ENCODE measurements at regions not wholly inside any gene's neighbourhood (a gene's known extent, or its start where the extent isn't known, plus 50 kb on each side); places are given as distances from the start of the nearest gene placed in this dataset.

GRCh38 chr2:129055242-129055641 is 736.6 kb upstream of the HS6ST1 start:
- TF ChIP-seq, protein P1, sequence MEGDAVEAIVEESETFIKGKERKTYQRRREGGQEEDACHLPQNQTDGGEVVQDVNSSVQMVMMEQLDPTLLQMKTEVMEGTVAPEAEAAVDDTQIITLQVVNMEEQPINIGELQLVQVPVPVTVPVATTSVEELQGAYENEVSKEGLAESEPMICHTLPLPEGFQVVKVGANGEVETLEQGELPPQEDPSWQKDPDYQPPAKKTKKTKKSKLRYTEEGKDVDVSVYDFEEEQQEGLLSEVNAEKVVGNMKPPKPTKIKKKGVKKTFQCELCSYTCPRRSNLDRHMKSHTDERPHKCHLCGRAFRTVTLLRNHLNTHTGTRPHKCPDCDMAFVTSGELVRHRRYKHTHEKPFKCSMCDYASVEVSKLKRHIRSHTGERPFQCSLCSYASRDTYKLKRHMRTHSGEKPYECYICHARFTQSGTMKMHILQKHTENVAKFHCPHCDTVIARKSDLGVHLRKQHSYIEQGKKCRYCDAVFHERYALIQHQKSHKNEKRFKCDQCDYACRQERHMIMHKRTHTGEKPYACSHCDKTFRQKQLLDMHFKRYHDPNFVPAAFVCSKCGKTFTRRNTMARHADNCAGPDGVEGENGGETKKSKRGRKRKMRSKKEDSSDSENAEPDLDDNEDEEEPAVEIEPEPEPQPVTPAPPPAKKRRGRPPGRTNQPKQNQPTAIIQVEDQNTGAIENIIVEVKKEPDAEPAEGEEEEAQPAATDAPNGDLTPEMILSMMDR (IDR thresholded peaks at IDR 0.05), result no peak
- TF ChIP-seq POLR2A (IDR thresholded peaks at IDR 0.05), result no peak

All from lower leg skin (tissue), 3 donors.